Neuron (in vitro differentiated cells): ENCODE measurements at regions not wholly inside any gene's neighbourhood (a gene's known extent, or its start where the extent isn't known, plus 50 kb on each side); places are given as distances from the start of the nearest gene placed in this dataset.

ENCODE experiments used
- H2AFZ ChIP-seq: one replicate; pipeline ENCODE4 v1.6.1; 2013; ENCODE audit warnings: low read depth, mild to moderate bottlenecking, inconsistent platforms, low read length, moderate library complexity
- H3K27me3 ChIP-seq: one replicate; pipeline ENCODE4 v1.6.1; 2013; ENCODE audit warnings: low read length; ENCODE audit not compliant: insufficient read depth
- H3K36me3 ChIP-seq: one replicate; pipeline ENCODE4 v1.6.1; 2013; ENCODE audit warnings: low read length; ENCODE audit not compliant: insufficient read depth
- H3K4me1 ChIP-seq: one replicate; pipeline ENCODE4 v1.6.1; 2013; ENCODE audit warnings: low read length; ENCODE audit not compliant: insufficient read depth
- H3K4me3 ChIP-seq: 2 replicates; pipeline ENCODE4 v1.5.1; 2013; ENCODE audit warnings: mild to moderate bottlenecking, low read length, moderate library complexity
- H3K9me3 ChIP-seq: one replicate; pipeline ENCODE4 v1.6.1; 2013; ENCODE audit warnings: low read length

DNA sequence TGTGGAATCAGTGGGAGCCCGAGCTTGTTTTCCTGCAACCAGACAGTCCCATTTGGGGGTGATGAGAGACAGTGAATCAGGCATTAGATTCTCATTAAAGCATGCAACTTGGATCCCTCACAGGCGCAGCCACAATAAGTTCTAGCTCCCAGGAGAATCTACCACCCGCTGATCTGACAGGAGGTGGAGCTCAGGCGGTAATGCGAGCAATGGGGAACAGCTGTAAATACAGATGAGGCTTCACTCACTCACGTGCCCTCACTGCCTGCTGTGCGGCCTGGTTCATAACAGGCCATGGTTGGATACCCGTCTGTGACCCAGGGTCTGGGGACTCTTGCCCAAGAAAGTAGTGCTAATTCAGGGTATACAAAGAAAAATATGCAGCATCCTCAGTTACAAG is 144.8 kb upstream of the RGPD4 start:
- Histone ChIP-seq H3K9me3 (no peaks in the 10 kb centered on the region), H3K4me1 (no peaks in the 10 kb centered on the region), H3K4me3 (no peak overlapping the region), H3K36me3 (no peaks in the 10 kb centered on the region), H3K27me3 (no peaks in the 10 kb centered on the region), H2AFZ (no peak overlapping the region)

DNA sequence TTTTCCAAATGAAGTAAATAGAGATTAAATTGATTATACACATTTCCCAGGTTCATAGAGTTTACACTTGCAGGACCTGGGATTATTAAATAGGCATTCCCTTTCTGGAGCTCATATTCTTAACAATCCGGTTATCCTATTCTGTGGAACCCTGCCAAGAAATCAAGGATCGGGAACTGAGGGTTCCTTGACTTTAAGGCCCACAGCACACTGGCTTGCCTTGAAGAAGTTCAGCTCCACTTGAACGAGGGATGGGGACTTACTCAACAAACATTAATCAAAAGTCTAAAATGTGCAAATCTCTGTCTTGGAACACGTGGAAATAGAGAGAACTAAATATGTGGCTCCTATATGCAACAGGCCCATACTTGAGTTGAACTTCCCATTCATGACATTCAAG is 142.3 kb upstream of the RGPD4 start:
- no peaks in the 10 kb centered on the region for H3K27me3 ChIP-seq
- no peaks in the 10 kb centered on the region for H3K4me1 ChIP-seq
- H3K36me3 ChIP-seq: no peaks in the 10 kb centered on the region
- no peak overlapping the region for H3K4me3 ChIP-seq
- no peaks in the 10 kb centered on the region for H3K9me3 ChIP-seq
- H2AFZ ChIP-seq: no peak overlapping the region

DNA sequence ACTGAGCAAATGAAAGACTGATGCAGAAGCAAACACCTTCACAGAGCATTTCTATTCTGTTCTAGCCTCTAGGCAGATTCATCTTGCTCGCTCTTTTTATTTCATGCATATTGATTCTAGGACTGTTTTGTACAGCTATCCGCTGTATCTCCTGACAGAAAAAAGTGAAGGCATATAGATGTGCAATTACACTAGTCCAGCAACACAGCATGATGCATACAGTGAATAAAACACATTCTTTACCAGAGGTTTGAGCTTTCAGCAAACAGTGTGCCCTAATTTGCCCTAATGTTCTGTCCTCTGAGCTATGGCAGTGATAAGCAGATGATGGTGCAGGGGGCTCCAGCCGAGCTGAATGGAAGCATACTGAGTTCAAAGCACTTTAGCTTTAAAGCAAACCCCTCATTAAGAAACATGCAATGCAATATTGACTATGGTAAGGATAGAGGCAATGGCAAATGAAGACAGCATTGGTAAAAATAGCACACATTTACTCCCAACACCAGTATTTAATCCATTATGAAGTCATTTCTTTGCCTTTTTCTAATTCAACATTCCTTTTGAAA is 141.2 kb upstream of the RGPD4 start:
- no peaks in the 10 kb centered on the region for H3K36me3 ChIP-seq
- H3K4me1 ChIP-seq: no peaks in the 10 kb centered on the region
- H3K9me3 ChIP-seq: no peaks in the 10 kb centered on the region
- H3K27me3 ChIP-seq: no peaks in the 10 kb centered on the region
- no peak overlapping the region for H2AFZ ChIP-seq
- no peak overlapping the region for H3K4me3 ChIP-seq

DNA sequence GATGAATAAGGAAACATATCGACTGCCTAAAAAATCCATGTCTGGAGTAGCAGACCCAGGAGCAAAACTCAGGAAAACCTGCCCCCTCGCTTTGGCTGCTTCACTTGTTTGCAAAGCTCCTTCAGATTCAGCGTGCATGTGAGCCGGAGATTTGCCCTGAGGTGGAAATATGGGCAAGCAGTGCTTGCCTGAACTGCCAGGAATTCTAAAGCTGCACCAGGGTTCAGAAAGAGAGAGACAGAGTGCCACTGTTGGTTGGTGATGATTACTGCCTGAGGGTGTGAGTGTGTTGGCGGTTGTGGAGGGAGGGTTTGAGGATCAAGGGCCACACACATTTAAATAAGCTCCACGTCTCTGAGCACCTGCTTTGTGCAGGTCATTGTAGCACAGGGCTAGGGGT is 139.6 kb upstream of the RGPD4 start:
- no peaks in the 10 kb centered on the region for H3K4me1 ChIP-seq
- H3K9me3 ChIP-seq: no peaks in the 10 kb centered on the region
- no peaks in the 10 kb centered on the region for H3K27me3 ChIP-seq
- no peaks in the 10 kb centered on the region for H3K36me3 ChIP-seq
- no peak overlapping the region for H3K4me3 ChIP-seq
- H2AFZ ChIP-seq: no peak overlapping the region

DNA sequence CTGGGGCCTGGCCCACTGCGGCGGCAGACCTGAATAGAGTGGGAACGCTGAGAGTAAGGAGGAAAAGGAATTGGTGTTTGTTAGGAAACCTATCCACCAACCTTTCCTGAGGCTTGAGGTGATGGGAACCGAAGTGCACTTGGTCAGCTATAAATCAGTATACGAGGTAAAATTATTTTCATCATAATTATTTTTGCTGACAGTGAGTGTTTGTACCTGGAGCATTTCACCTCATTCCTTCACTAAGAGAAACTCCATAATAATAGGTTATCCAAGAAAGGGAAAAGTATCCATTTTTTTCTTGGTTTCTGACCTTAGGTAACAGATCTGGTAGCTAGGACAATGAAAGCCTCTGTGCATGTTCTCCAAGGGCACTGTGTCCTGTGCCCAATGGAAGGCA is 138.6 kb upstream of the RGPD4 start:
- Histone ChIP-seq H3K4me1 (no peaks in the 10 kb centered on the region), H3K9me3 (no peaks in the 10 kb centered on the region), H2AFZ (no peak overlapping the region), H3K36me3 (no peaks in the 10 kb centered on the region), H3K27me3 (no peaks in the 10 kb centered on the region), H3K4me3 (no peak overlapping the region)

DNA sequence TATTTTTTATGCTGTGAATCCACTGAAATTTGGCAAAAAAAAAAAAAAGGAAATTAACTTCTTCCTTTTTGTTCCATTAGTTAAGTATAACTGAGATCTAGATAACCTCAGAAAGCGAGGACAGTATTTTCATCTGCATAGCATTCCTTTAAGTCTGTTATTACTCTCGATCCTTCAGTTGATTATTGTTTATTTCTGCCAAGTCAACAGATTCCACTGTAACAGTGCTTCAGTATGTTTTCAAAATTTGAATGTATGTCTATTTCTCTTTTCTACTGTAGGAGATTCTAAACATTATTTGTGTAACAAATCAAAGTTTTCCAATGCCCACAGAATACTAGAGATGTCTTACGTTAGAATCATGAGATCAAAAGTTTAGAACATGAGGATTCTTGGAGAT is 133.1 kb upstream of the RGPD4 start:
- H3K4me1 ChIP-seq: no peaks in the 10 kb centered on the region
- no peak overlapping the region for H2AFZ ChIP-seq
- no peak overlapping the region for H3K4me3 ChIP-seq
- H3K9me3 ChIP-seq: no peaks in the 10 kb centered on the region
- no peaks in the 10 kb centered on the region for H3K27me3 ChIP-seq
- H3K36me3 ChIP-seq: no peaks in the 10 kb centered on the region

DNA sequence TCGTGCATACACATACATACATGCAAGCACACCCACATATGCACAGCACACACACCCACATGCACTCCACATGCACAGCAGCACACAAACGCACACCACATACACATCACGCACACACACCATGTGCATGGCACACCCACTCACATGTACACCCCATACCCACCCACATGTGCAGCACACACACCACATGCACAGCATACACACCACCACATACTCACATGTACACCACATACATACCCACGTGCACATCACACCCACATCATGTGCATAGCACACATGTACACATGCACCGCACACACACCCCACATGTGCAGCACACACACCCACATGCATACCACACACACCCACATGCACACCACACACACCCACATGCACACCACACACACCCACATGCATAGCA is 132.0 kb upstream of the RGPD4 start:
- H3K4me3 ChIP-seq: no peak overlapping the region

DNA sequence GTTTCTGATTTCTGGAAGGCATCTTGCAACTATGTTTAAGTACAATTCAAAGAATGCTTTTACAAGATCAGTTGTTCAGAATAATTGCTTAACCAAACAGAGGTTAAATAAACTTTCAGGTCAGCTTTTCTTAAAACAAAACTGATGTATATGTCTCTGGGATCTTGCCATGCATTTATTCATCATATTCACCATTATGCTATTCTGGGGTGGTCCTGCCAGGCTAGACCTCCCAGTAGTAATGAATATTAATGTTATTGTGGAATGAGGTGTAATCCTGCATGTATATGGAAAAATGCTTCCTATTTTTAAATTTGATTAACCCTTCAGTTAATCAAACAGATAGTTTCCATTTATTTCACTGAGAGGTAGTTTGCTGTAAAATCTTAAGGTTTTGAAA is 129.3 kb upstream of the RGPD4 start:
- no peak overlapping the region for H3K4me3 ChIP-seq
- no peaks in the 10 kb centered on the region for H3K27me3 ChIP-seq
- peaks cover 3% of the 10 kb centered on the region for H3K4me1 ChIP-seq
- no peaks in the 10 kb centered on the region for H3K36me3 ChIP-seq
- H3K9me3 ChIP-seq: no peaks in the 10 kb centered on the region
- H2AFZ ChIP-seq: no peak overlapping the region

More for the DNA sequence above, 132.0 kb upstream of the RGPD4 start:
- no peak overlapping the region for H2AFZ ChIP-seq
- no peaks in the 10 kb centered on the region for H3K4me1 ChIP-seq
- no peaks in the 10 kb centered on the region for H3K27me3 ChIP-seq
- H3K9me3 ChIP-seq: no peaks in the 10 kb centered on the region
- H3K36me3 ChIP-seq: no peaks in the 10 kb centered on the region

DNA sequence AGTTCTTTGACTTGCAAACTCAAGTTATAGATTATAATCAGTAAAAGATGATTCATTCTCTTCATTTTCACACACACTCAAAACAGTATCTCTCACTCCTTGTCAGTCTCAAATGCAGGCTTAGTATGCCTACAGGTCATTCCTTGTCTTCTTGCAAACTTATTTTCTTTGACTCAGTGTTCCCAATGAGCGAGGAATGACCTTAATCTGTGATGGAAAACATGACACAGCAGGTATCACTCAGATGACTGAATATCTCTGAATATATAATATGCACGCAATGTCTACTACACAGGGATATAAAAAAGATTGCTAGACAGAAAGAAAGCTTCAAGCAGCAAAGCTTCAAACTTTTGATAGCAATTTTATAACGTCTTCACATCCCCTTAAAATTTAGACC is 127.8 kb upstream of the RGPD4 start:
- no peaks in the 10 kb centered on the region for H3K27me3 ChIP-seq
- H3K36me3 ChIP-seq: no peaks in the 10 kb centered on the region
- H3K4me3 ChIP-seq: no peak overlapping the region
- no peaks in the 10 kb centered on the region for H3K9me3 ChIP-seq
- peaks cover 3% of the 10 kb centered on the region for H3K4me1 ChIP-seq
- no peak overlapping the region for H2AFZ ChIP-seq

DNA sequence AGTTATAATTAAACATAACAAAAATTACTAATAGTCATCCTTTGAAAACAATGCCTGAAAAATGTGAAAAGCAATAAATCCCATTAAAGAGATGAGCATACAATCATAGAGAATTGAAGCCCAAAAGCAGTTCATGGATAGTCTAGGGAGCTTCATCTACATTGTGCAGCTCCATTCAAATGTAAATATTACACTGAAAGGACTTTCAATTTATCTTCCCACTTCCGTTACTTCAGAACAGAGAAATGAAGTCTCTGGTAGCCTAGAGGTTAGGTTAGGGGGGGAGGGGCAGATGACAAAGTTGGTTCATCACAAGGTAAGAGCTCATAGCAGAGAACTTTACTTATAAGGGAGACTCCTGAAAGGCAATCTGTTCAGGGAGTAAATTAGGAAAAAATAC is 126.6 kb upstream of the RGPD4 start:
- peaks cover 3% of the 10 kb centered on the region for H3K4me1 ChIP-seq
- no peaks in the 10 kb centered on the region for H3K27me3 ChIP-seq
- H3K9me3 ChIP-seq: no peaks in the 10 kb centered on the region
- no peaks in the 10 kb centered on the region for H3K36me3 ChIP-seq
- H2AFZ ChIP-seq: no peak overlapping the region
- H3K4me3 ChIP-seq: no peak overlapping the region

DNA sequence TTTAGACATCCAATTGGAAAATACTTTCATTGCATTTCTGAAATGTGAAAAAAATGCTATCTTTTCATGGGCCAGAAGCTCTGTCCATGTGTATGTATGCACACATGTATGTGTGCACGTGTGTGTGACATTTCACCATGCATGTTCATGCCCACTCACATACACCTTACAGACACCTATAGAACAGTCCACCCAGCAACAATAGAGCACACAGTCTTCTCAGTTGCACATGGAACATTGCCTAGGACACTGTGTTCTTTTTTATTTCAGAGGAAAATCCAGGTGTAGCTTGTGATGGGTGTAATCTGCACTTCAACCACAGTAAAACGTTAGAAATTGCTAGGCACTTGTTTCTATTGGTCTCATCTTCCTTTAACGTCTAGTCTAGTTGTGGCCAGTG is 114.8 kb upstream of the RGPD4 start:
- Histone ChIP-seq H3K4me1 (no peaks in the 10 kb centered on the region), H3K9me3 (no peaks in the 10 kb centered on the region), H3K4me3 (no peak overlapping the region), H2AFZ (no peak overlapping the region), H3K36me3 (no peaks in the 10 kb centered on the region), H3K27me3 (no peaks in the 10 kb centered on the region)

DNA sequence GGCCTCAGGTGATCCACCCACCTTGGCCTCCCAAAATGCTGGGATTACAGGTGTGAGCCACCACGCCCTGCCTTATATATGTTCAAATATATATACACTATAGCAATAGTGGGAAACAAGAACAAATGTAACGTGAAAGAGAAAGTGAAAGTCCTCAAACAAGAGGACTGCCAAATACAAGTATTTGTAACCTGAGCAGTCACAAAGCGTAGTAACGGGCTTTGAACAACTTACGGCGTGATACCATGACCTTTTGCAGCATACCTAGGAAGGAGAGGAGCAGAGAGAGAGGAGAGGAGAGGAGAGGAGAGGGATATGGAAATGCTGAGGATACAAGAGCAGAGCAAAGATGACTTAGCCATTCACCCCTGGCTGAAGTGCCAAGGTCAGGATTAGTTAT is 113.8 kb upstream of the RGPD4 start:
- Histone ChIP-seq H2AFZ (no peak overlapping the region), H3K4me1 (no peaks in the 10 kb centered on the region), H3K4me3 (no peak overlapping the region), H3K36me3 (no peaks in the 10 kb centered on the region), H3K9me3 (no peaks in the 10 kb centered on the region), H3K27me3 (peaks cover 2% of the 10 kb centered on the region)

DNA sequence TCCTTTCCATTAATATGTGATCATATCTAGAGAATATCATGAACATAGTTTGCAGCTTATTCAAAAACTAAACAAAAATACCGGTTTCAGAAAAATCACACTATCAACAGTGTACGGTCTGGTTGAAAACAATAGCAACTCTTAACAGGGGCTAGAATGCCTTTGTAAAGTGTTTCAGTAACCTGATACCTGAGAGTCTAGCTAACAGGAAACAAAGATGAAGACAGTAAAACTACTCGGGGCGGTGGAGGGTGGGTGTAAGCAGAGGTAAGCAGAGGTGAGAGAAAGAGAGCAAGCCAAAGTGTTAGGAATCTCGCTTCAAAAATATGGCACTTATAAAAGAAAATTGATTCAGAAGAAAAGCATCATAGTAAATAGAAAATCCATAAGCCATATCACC is 109.0 kb upstream of the RGPD4 start:
- Histone ChIP-seq H3K27me3 (peaks cover 2% of the 10 kb centered on the region), H3K4me1 (no peaks in the 10 kb centered on the region), H2AFZ (no peak overlapping the region), H3K4me3 (no peak overlapping the region), H3K36me3 (no peaks in the 10 kb centered on the region), H3K9me3 (no peaks in the 10 kb centered on the region)

DNA sequence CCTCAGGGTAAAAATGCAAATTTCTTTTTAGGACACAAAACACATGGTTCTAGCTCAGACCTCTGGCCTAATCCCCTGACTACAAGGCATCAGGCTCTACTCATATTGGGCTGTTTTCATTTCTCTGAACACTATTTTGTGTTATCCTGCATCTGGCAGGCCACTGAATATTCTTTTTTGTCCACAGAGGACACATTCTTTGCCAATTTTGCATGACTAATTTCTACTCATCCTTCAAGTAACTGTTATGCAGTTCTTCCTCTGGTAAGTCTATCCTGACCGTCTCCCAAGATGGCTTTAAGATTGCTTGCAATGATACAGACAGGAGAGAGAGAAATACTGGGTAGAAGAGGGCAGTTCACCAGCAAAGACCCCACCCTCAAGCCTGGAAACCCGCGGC is 107.6 kb upstream of the RGPD4 start:
- Histone ChIP-seq H3K27me3 (peaks cover 2% of the 10 kb centered on the region), H2AFZ (no peak overlapping the region), H3K36me3 (no peaks in the 10 kb centered on the region), H3K4me1 (no peaks in the 10 kb centered on the region), H3K9me3 (no peaks in the 10 kb centered on the region), H3K4me3 (no peak overlapping the region)
